ENCODE measurements at regions not wholly inside any gene's neighbourhood (a gene's known extent, or its start where the extent isn't known, plus 50 kb on each side); places are given as distances from the start of the nearest gene placed in this dataset.

DNA sequence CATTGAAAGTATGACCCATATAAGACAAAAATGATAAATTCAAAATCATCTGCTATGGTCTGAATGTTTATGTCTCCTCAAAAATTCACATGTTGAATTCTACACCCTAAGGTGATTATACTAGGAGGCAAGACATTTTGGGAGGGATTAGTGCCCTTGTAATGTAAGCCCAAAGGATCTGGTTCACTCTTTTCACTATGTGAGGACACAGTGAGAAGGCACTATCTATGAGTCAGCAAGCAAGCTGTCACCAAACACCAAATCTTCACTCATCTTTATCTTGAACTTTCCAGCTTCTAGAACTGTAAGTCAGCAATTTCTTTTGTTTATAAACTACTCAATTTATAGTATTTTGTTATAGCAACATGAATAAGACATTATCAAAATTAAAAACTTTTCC, 284.7 kb upstream of the ZC3H15 start:
- TF ChIP-seq EP300 (IDR thresholded peaks at IDR 0.05) (no peak), POLR2A (IDR thresholded peaks at IDR 0.05) (no peak)
- TF ChIP-seq, protein P1, sequence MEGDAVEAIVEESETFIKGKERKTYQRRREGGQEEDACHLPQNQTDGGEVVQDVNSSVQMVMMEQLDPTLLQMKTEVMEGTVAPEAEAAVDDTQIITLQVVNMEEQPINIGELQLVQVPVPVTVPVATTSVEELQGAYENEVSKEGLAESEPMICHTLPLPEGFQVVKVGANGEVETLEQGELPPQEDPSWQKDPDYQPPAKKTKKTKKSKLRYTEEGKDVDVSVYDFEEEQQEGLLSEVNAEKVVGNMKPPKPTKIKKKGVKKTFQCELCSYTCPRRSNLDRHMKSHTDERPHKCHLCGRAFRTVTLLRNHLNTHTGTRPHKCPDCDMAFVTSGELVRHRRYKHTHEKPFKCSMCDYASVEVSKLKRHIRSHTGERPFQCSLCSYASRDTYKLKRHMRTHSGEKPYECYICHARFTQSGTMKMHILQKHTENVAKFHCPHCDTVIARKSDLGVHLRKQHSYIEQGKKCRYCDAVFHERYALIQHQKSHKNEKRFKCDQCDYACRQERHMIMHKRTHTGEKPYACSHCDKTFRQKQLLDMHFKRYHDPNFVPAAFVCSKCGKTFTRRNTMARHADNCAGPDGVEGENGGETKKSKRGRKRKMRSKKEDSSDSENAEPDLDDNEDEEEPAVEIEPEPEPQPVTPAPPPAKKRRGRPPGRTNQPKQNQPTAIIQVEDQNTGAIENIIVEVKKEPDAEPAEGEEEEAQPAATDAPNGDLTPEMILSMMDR (IDR thresholded peaks at IDR 0.05) = no peak
